ENCODE measurements at regions not wholly inside any gene's neighbourhood (a gene's known extent, or its start where the extent isn't known, plus 50 kb on each side); places are given as distances from the start of the nearest gene placed in this dataset.

DNA sequence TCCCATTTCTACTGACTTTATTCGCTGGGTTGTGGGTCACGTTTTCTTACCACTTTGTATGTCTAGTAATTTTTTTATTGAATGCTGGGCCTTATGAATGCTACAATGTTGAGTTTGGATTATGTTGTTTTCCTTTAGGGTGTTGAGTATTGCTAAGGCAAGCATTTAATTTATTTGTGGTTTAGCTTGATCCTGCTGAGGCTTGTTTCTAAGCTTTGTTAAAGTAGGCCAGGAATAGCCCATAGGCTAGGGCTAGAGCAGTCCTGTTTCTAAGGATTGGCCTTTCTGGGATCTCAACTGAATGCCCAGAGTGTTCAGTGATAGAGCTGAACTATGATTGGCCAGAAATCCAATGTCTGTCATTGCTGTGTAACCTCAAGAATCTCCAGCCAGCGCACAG, 56.1 kb upstream of the LDLRAD3 start:
- H3K9me1 ChIP-seq (ENCODE audit: control insufficient read depth, extremely low read depth, insufficient read depth, low read length), result no peaks in the 10 kb centered on the region
- no peaks in the 10 kb centered on the region for H3K9me3 ChIP-seq (ENCODE audit: control insufficient read depth, low read depth, low read length)
- DNase-seq (ENCODE audit: low read depth, low spot score) (no peak), FAIRE-seq (peak; percentile 87)
- H3K27ac ChIP-seq (ENCODE audit: control insufficient read depth, insufficient read depth, low read length), result no peak overlapping the region
- TF ChIP-seq EZH2 (IDR thresholded peaks at IDR 0.05; ENCODE audit: low read length), result no peak
- TF ChIP-seq, protein P1, sequence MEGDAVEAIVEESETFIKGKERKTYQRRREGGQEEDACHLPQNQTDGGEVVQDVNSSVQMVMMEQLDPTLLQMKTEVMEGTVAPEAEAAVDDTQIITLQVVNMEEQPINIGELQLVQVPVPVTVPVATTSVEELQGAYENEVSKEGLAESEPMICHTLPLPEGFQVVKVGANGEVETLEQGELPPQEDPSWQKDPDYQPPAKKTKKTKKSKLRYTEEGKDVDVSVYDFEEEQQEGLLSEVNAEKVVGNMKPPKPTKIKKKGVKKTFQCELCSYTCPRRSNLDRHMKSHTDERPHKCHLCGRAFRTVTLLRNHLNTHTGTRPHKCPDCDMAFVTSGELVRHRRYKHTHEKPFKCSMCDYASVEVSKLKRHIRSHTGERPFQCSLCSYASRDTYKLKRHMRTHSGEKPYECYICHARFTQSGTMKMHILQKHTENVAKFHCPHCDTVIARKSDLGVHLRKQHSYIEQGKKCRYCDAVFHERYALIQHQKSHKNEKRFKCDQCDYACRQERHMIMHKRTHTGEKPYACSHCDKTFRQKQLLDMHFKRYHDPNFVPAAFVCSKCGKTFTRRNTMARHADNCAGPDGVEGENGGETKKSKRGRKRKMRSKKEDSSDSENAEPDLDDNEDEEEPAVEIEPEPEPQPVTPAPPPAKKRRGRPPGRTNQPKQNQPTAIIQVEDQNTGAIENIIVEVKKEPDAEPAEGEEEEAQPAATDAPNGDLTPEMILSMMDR (optimal IDR thresholded peaks at IDR 0.05 in 1 of 3, IDR thresholded peaks at IDR 0.05 in 1 of 3, conservative IDR thresholded peaks at IDR 0.05 in 1 of 3; ENCODE audit: extremely low read depth in 1 of 3, insufficient read depth in 2 of 3, low read length in 3 of 3), result no peak
- H3K4me1 ChIP-seq (ENCODE audit: control insufficient read depth, extremely low read depth, insufficient read depth, low read length), result peaks cover 16% of the 10 kb centered on the region
- peak overlapping the region in 1 of 3 experiments; percentile 4 for H3K4me3 ChIP-seq (ENCODE audit: control insufficient read depth in 2 of 3, extremely low read depth in 1 of 3, insufficient read depth in 2 of 3, low read depth in 1 of 3, low read length in 3 of 3)
- H3K4me2 ChIP-seq (ENCODE audit: control insufficient read depth, extremely low read depth, insufficient read depth, low read depth, low read length), result peak overlapping the region; percentile 46
- H4K20me1 ChIP-seq (ENCODE audit: control insufficient read depth, extremely low read depth, insufficient read depth, low read length), result no peaks in the 10 kb centered on the region
- peak overlapping the region; percentile 16 for H2AFZ ChIP-seq (ENCODE audit: control insufficient read depth, low read length)
- H3K36me3 ChIP-seq (ENCODE audit: control insufficient read depth in 2 of 2, extremely low read depth in 1 of 2, insufficient read depth in 2 of 2, low read length in 2 of 2), result no peaks in the 10 kb centered on the region
- H3K9ac ChIP-seq (ENCODE audit: control insufficient read depth, extremely low read depth, insufficient read depth, low read length), result no peak overlapping the region
- H3K27me3 ChIP-seq (ENCODE audit: control insufficient read depth, extremely low read depth, insufficient read depth, low read length), result no peaks in the 10 kb centered on the region
- no peaks in the 10 kb centered on the region for H3K79me2 ChIP-seq (ENCODE audit: control insufficient read depth, insufficient read depth, low read length)
- dilution Hi-C loops (cut with MboI; ENCODE audit: extremely low pct_ligation_motif_present, low sequenced_read_pairs), result no loop called here

DNA sequence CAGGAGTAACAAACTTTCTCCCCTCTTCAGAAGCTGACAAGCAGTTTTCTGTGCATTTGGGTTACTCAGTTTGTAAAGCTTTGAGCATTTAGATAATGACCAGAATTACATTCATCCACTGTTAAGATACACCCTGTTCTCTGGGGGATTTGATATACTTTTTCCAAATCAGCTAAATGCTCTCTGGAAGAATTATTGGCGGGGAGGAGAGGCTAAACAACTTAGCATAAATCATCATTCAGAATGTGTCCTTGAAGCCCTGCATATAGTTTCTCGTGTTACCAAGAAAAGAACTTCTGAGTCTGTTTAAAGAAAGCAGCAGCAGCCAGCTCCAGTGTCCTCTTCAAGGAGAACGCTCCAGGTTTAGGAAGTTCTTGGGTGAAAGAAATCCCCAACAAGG, 54.9 kb upstream of the LDLRAD3 start:
- Histone ChIP-seq H3K79me2 (ENCODE audit: control insufficient read depth, insufficient read depth, low read length) (no peaks in the 10 kb centered on the region), H3K27me3 (ENCODE audit: control insufficient read depth, extremely low read depth, insufficient read depth, low read length) (no peaks in the 10 kb centered on the region), H3K36me3 (ENCODE audit: control insufficient read depth in 2 of 2, extremely low read depth in 1 of 2, insufficient read depth in 2 of 2, low read length in 2 of 2) (no peaks in the 10 kb centered on the region), H3K9me3 (ENCODE audit: control insufficient read depth, low read depth, low read length) (no peaks in the 10 kb centered on the region), H3K4me2 (ENCODE audit: control insufficient read depth, extremely low read depth, insufficient read depth, low read depth, low read length) (no peak overlapping the region), H2AFZ (ENCODE audit: control insufficient read depth, low read length) (no peak overlapping the region), H3K27ac (ENCODE audit: control insufficient read depth, insufficient read depth, low read length) (no peak overlapping the region), H3K4me1 (ENCODE audit: control insufficient read depth, extremely low read depth, insufficient read depth, low read length) (peaks cover 28% of the 10 kb centered on the region), H3K4me3 (ENCODE audit: control insufficient read depth in 2 of 3, extremely low read depth in 1 of 3, insufficient read depth in 2 of 3, low read depth in 1 of 3, low read length in 3 of 3) (no peak overlapping the region), H3K9ac (ENCODE audit: control insufficient read depth, extremely low read depth, insufficient read depth, low read length) (no peak overlapping the region), H3K9me1 (ENCODE audit: control insufficient read depth, extremely low read depth, insufficient read depth, low read length) (no peaks in the 10 kb centered on the region), H4K20me1 (ENCODE audit: control insufficient read depth, extremely low read depth, insufficient read depth, low read length) (no peaks in the 10 kb centered on the region)
- no peak for DNase-seq (ENCODE audit: low read depth, low spot score)
- TF ChIP-seq, protein P1 (optimal IDR thresholded peaks at IDR 0.05 in 1 of 3, IDR thresholded peaks at IDR 0.05 in 1 of 3, conservative IDR thresholded peaks at IDR 0.05 in 1 of 3; ENCODE audit: extremely low read depth in 1 of 3, insufficient read depth in 2 of 3, low read length in 3 of 3), result no peak
- dilution Hi-C loops (cut with MboI; ENCODE audit: extremely low pct_ligation_motif_present, low sequenced_read_pairs), result no loop called here
- peak; percentile 17 for FAIRE-seq

Data from keratinocyte (primary cell).